ENCODE measurements at regions not wholly inside any gene's neighbourhood (a gene's known extent, or its start where the extent isn't known, plus 50 kb on each side); places are given as distances from the start of the nearest gene placed in this dataset.

- no peak for TF ChIP-seq RXRA (IDR thresholded peaks at IDR 0.05)
- TF ChIP-seq FOXA1 (IDR thresholded peaks at IDR 0.05), result no peak
- no peak for TF ChIP-seq ATF3 (IDR thresholded peaks at IDR 0.05)
- TF ChIP-seq MAX (IDR thresholded peaks at IDR 0.05), result no peak
- no peak for TF ChIP-seq EGR1 (IDR thresholded peaks at IDR 0.05; ENCODE audit: low read depth in 2 of 2)
- TF ChIP-seq HNF4G (IDR thresholded peaks at IDR 0.05), result no peak
- TF ChIP-seq FOXA2 (IDR thresholded peaks at IDR 0.05), result no peak
- no peak for TF ChIP-seq REST (IDR thresholded peaks at IDR 0.05)
- TF ChIP-seq NR2F2 (IDR thresholded peaks at IDR 0.05), result no peak
- no peak for TF ChIP-seq HNF4A (conservative IDR thresholded peaks at IDR 0.05)
- no peak for TF ChIP-seq CTCF (IDR thresholded peaks at IDR 0.05; ENCODE audit: low read depth, low read length, missing input control)
- TF ChIP-seq SP1 (IDR thresholded peaks at IDR 0.05), result no peak
- TF ChIP-seq ZBTB33 (IDR thresholded peaks at IDR 0.05), result no peak
- TF ChIP-seq TAF1 (conservative IDR thresholded peaks at IDR 0.05), result no peak
- no peak for TF ChIP-seq RAD21 (IDR thresholded peaks at IDR 0.05)
- no peak overlapping the region for H3K9ac ChIP-seq (ENCODE audit: low read depth in 1 of 2, low read length in 2 of 2)
- H3K27ac ChIP-seq (ENCODE audit: low read depth in 1 of 2, low read length in 2 of 2), result no peak overlapping the region
- H3K36me3 ChIP-seq (ENCODE audit: control insufficient read depth in 4 of 4, insufficient read depth in 3 of 4, low read depth in 1 of 4, low read length in 3 of 4), result no peaks in the 10 kb centered on the region
- DNase-seq (ENCODE audit: low spot score), result no peak
- H3K4me1 ChIP-seq (ENCODE audit: control insufficient read depth in 4 of 4, insufficient read depth in 4 of 4, low read length in 3 of 4), result peaks cover 0 to 5% (median 0%) of the 10 kb centered on the region in 4 donors
- peaks cover 0 to 9% (median 0%) of the 10 kb centered on the region in 4 donors for H3K27me3 ChIP-seq (ENCODE audit: control insufficient read depth in 4 of 4, insufficient read depth in 4 of 4, low read length in 3 of 4)
- H3K9me3 ChIP-seq (ENCODE audit: control insufficient read depth in 4 of 4, low read length in 3 of 4), result peaks cover 0 to 4% (median 0%) of the 10 kb centered on the region in 4 donors
- no peak overlapping the region for H3K4me3 ChIP-seq (ENCODE audit: low read depth in 1 of 3, low read length in 3 of 3)
- 46% methylated on average over 26 of the region's 26 CpGs for WGBS
These were observed 317.6 kb downstream of the ALG10 start for GRCh38 chr12:34339922-34340321.
